SK-N-SH (cell line): ENCODE measurements at regions not wholly inside any gene's neighbourhood (a gene's known extent, or its start where the extent isn't known, plus 50 kb on each side); places are given as distances from the start of the nearest gene placed in this dataset.

Experiments
- CTCF ChIA-PET: fragments of 300-600, 350-600 bp; formaldehyde crosslinking; extraction: SDS; loops from one replicate; lab custom pipeline; 2021; lab: Yijun Ruan, JAX
- POLR2A ChIA-PET: fragments of 350-600 bp; sonication (Branson Sonifier 250); formaldehyde crosslinking; extraction: SDS; loops from one replicate; lab custom pipeline; 2020; ENCODE audit warnings: antibody characterized with exemption, inconsistent platforms; lab: Yijun Ruan, JAX
- DNase-seq: peaks from one replicate; pipeline ENCODE4 v3.0.0; 2012
- H2AFZ ChIP-seq: fragments of 200-600 bp; sonication (generic); 2 replicates; pipeline ENCODE4 v1.8.1; 2016; ENCODE audit warnings: antibody characterized with exemption, mild to moderate bottlenecking, low read depth
- H3F3A ChIP-seq: fragments of 200-600 bp; sonication (generic); replicated peaks from 2 replicates; pipeline ENCODE3; 2016; ENCODE audit warnings: antibody characterized with exemption, mild to moderate bottlenecking; ENCODE audit not compliant: insufficient read depth
- H3K27ac ChIP-seq, 2 experiments: fragments of 200-500 bp in 1 of 2; fragments of 200-600 bp in 1 of 2; sonication (Bioruptor generic) in 1 of 2; sonication (generic), shearing (Covaris generic) in 1 of 2; 2 replicates each; pipeline versions ENCODE4 v1.5.1 to v1.6.1; 2014 to 2016; ENCODE audit warnings: low read depth in 2 of 2, inconsistent platforms in 1 of 2, low read length in 1 of 2, mild to moderate bottlenecking in 1 of 2, mixed read lengths in 1 of 2
- H3K27me3 ChIP-seq: fragments of 200-600 bp; sonication (generic), shearing (Covaris generic); 2 replicates; pipeline ENCODE4 v1.6.1; 2016; ENCODE audit warnings: mixed run types; ENCODE audit not compliant: insufficient read depth
- H3K36me3 ChIP-seq, 2 experiments: fragments of 200-500 bp in 1 of 2; fragments of 200-600 bp in 1 of 2; sonication (Bioruptor generic) in 1 of 2; sonication (generic) in 1 of 2; replicated peaks in 1 of 2; 2 replicates each; pipeline versions ENCODE3 to v1.5.1; 2014 to 2016; ENCODE audit warnings: low read length in 1 of 2, mild to moderate bottlenecking in 1 of 2; ENCODE audit not compliant: insufficient read depth in 2 of 2, control insufficient read depth in 1 of 2
- H3K4me1 ChIP-seq, 2 experiments: fragments of 200-500 bp in 1 of 2; fragments of 200-600 bp in 1 of 2; sonication (Bioruptor generic) in 1 of 2; sonication (generic), shearing (Covaris generic) in 1 of 2; 2 replicates each; pipeline versions ENCODE4 v1.5.1 to v1.6.1; 2014 to 2016; ENCODE audit warnings: low read depth in 1 of 2, low read length in 1 of 2, mixed run types in 1 of 2; ENCODE audit not compliant: insufficient read depth in 2 of 2, control insufficient read depth in 1 of 2
- H3K4me2 ChIP-seq: fragments of 200-600 bp; sonication (generic), shearing (Covaris generic); 2 replicates; pipeline ENCODE4 v1.6.1; 2017; ENCODE audit warnings: mixed run types
- H3K4me3 ChIP-seq, 2 experiments: fragments of 200-500 bp in 1 of 2; fragments of 200-600 bp in 1 of 2; sonication (Bioruptor generic) in 1 of 2; sonication (generic), shearing (Covaris generic) in 1 of 2; 2 replicates each; pipeline versions ENCODE4 v1.5.1 to v1.8.1; 2014 to 2016; ENCODE audit warnings: low read depth in 2 of 2, inconsistent platforms in 1 of 2, low read length in 1 of 2, mild to moderate bottlenecking in 1 of 2, mixed read lengths in 1 of 2, moderate library complexity in 1 of 2
- H3K79me2 ChIP-seq: fragments of 200-600 bp; sonication (generic); 2 replicates; pipeline ENCODE4 v1.8.1; 2017; ENCODE audit warnings: mild to moderate bottlenecking; ENCODE audit not compliant: insufficient read depth
- H3K9ac ChIP-seq: fragments of 200-600 bp; sonication (generic); 2 replicates; pipeline ENCODE4 v1.6.1; 2017; ENCODE audit warnings: mixed run types
- H3K9me2 ChIP-seq: fragments of 200-600 bp; sonication (generic); 2 replicates; pipeline ENCODE4 v1.6.1; 2017; ENCODE audit warnings: mixed run types
- H3K9me3 ChIP-seq: fragments of 200-600 bp; sonication (generic); 2 replicates; pipeline ENCODE4 v1.6.1; 2017; ENCODE audit warnings: mixed run types, mild to moderate bottlenecking, moderate library complexity
- H4K20me1 ChIP-seq: fragments of 200-600 bp; sonication (generic); 2 replicates; pipeline ENCODE4 v1.6.1; 2017; ENCODE audit warnings: mild to moderate bottlenecking, mixed run types; ENCODE audit not compliant: insufficient read depth
- CHD2 ChIP-seq: fragments of 150-350 bp; IDR thresholded peaks from 2 replicates; pipeline ENCODE4 v1.6.1; 2018; ENCODE audit warnings: low read length; ENCODE audit not compliant: partially characterized antibody
- ELF1 ChIP-seq: IDR thresholded peaks from 2 replicates; pipeline ENCODE4 v1.4.0; 2012
- EZH2phosphoT487 ChIP-seq: fragments of 200-600 bp; sonication (generic); IDR thresholded peaks from 2 replicates; pipeline ENCODE4 v1.6.1; 2017; ENCODE audit warnings: low read depth, mixed run types, mild to moderate bottlenecking, antibody characterized with exemption, moderate library complexity, borderline replicate concordance
- FOXJ3 ChIP-seq: sonication (generic); formaldehyde crosslinking; IDR thresholded peaks from 2 replicates; pipeline ENCODE4 v1.5.1; 2020; ENCODE audit warnings: mild to moderate bottlenecking, missing genetic modification reagents
- FOXM1 ChIP-seq: IDR thresholded peaks from 2 replicates; pipeline ENCODE4 v1.4.0; 2012; ENCODE audit warnings: low read depth, mild to moderate bottlenecking
- GABPA ChIP-seq: IDR thresholded peaks from 2 replicates; pipeline ENCODE4 v1.4.0; 2012; ENCODE audit warnings: low read depth, mild to moderate bottlenecking
- MEF2A ChIP-seq: IDR thresholded peaks from 2 replicates; pipeline ENCODE4 v1.4.0; 2012; ENCODE audit warnings: low read depth, borderline replicate concordance
- MXI1 ChIP-seq: IDR thresholded peaks from 2 replicates; pipeline ENCODE4 v1.6.1; 2012; ENCODE audit warnings: mild to moderate bottlenecking, low read depth, low read length, improper control_type of control experiment
- NFIC ChIP-seq: IDR thresholded peaks from 2 replicates; pipeline ENCODE4 v1.4.0; 2012; ENCODE audit warnings: borderline replicate concordance
- RAD21 ChIP-seq: IDR thresholded peaks from 2 replicates; pipeline ENCODE4 v1.6.1; 2012; ENCODE audit warnings: mild to moderate bottlenecking, low read length
- SIN3A ChIP-seq: IDR thresholded peaks from 2 replicates; pipeline ENCODE4 v1.6.1; 2012; ENCODE audit warnings: low read depth, mild to moderate bottlenecking, low read length, moderate library complexity, borderline replicate concordance
- SMC3 ChIP-seq: IDR thresholded peaks from 2 replicates; pipeline ENCODE4 v1.6.1; 2012; ENCODE audit warnings: low read depth, low read length, improper control_type of control experiment
- TAF1 ChIP-seq: IDR thresholded peaks from 2 replicates; pipeline ENCODE4 v1.6.1; 2012; ENCODE audit warnings: low read depth, mild to moderate bottlenecking, low read length, moderate library complexity, borderline replicate concordance
- TEAD4 ChIP-seq: IDR thresholded peaks from 2 replicates; pipeline ENCODE4 v1.4.0; 2012; ENCODE audit warnings: mild to moderate bottlenecking, borderline replicate concordance; ENCODE audit not compliant: insufficient read depth
- WGBS: methylation state at CpG from one replicate; pipeline ENCODE4 v1.1.6; 2017; ENCODE audit warnings: low lambda C conversion rate; 5-methylcytosine and 5-hydroxymethylcytosine counted together
- TF ChIP-seq, protein P1 (sequence below): fragments of 150-350 bp; IDR thresholded peaks from 2 replicates; pipeline ENCODE4 v1.6.1; 2017; ENCODE audit warnings: antibody characterized with exemption, low read length, low read depth, borderline replicate concordance
- TF ChIP-seq, protein P2 (sequence below): IDR thresholded peaks from 2 replicates; pipeline ENCODE4 v1.4.0; 2012; ENCODE audit warnings: low read depth, borderline replicate concordance

DNA sequence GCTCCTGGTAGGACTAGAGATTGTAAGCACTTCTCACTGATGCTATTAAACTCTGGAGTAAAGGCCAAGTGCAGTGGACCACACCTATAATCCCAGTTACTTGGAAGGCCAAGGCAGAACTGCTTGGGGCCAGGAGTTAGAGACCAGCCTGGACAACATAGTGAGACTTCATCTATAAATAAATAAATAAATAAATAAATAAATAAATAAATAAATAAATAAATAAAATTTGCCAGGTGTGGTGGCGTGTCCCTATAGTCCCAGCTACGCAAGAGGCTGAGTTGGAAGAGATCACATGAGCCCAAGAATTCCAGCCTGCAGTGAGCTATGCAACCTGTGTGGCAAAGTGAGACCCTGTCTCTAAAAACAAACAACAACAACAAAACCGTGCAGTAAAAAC is 1475.7 kb downstream of the REEP3 start (continued):
- no peak for TF ChIP-seq MEF2A
- TF ChIP-seq FOXM1, result no peak

DNA sequence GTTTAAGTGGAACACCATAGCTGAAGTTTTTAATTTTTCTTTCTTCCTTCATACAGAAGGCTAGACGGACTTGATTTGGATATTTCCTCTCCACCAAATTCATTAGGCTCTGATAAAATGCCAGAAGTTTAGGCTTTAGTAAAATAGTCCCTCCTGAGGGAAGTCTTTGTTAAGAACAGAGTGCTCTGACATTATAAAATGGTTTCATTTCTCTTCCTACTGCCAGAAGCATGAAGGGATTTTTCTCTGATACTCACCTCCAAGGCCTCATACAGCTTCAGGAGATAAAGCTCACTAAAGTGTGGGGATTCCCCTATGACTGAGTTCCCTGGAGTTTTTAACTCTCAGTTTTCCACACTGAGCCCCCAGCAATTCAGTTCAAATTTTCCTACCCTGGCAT is 1489.6 kb downstream of the REEP3 start:
- Histone ChIP-seq H3K9me2 (no peaks in the 10 kb centered on the region), H3K36me3 (no peaks in the 10 kb centered on the region), H3K27me3 (no peaks in the 10 kb centered on the region), H2AFZ (no peak overlapping the region), H3K4me1 (no peaks in the 10 kb centered on the region), H3K4me2 (no peak overlapping the region), H3K27ac (no peak overlapping the region), H3K9me3 (no peaks in the 10 kb centered on the region), H3K9ac (no peak overlapping the region), H3F3A (no peaks in the 10 kb centered on the region), H4K20me1 (no peaks in the 10 kb centered on the region), H3K4me3 (no peak overlapping the region), H3K79me2 (no peaks in the 10 kb centered on the region)
- TF ChIP-seq ELF1 (no peak), SMC3 (no peak), TEAD4 (no peak), FOXJ3 (CRISPR knock-in tag) (no peak), MEF2A (no peak)
- no peak for DNase-seq
- POLR2A ChIA-PET, result no interaction called here
- CTCF ChIA-PET, result no interaction called here
- WGBS, result 25% methylated on average over 1 of the region's 1 CpG

DNA sequence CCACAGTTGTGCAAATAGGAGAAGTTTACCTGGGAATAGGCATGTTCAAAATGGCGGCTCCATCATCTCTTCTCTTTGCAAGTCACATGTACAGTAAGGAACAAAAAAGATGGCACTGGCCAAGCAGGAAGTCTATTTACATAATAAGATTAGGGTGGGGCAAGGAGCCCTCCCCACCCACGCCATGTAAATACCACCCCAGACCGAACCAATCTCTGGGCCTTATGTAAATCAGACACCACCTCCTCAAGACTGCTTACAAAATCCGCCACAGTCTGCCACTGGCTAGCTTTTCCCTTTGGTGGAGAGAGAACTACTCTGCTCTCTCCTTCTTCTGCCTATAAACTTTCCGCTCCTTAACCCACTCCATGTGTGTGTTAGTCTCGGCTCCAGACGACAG is 1496.3 kb downstream of the REEP3 start:
- Histone ChIP-seq H3K4me3 (no peak overlapping the region), H3K4me1 (no peaks in the 10 kb centered on the region), H3K27ac (no peak overlapping the region), H3F3A (no peaks in the 10 kb centered on the region), H3K9ac (no peak overlapping the region), H3K79me2 (no peaks in the 10 kb centered on the region), H2AFZ (no peak overlapping the region), H3K36me3 (no peaks in the 10 kb centered on the region), H4K20me1 (no peaks in the 10 kb centered on the region), H3K9me3 (no peaks in the 10 kb centered on the region), H3K4me2 (no peak overlapping the region), H3K9me2 (no peaks in the 10 kb centered on the region), H3K27me3 (no peaks in the 10 kb centered on the region)
- TF ChIP-seq CHD2 (no peak), TAF1 (no peak), TEAD4 (no peak), SIN3A (no peak), RAD21 (no peak), GABPA (no peak), EZH2phosphoT487 (no peak), MXI1 (no peak), NFIC (no peak), FOXJ3 (CRISPR knock-in tag) (no peak)
- TF ChIP-seq, protein P1, sequence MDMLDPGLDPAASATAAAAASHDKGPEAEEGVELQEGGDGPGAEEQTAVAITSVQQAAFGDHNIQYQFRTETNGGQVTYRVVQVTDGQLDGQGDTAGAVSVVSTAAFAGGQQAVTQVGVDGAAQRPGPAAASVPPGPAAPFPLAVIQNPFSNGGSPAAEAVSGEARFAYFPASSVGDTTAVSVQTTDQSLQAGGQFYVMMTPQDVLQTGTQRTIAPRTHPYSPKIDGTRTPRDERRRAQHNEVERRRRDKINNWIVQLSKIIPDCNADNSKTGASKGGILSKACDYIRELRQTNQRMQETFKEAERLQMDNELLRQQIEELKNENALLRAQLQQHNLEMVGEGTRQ, result no peak
- TF ChIP-seq, protein P2, sequence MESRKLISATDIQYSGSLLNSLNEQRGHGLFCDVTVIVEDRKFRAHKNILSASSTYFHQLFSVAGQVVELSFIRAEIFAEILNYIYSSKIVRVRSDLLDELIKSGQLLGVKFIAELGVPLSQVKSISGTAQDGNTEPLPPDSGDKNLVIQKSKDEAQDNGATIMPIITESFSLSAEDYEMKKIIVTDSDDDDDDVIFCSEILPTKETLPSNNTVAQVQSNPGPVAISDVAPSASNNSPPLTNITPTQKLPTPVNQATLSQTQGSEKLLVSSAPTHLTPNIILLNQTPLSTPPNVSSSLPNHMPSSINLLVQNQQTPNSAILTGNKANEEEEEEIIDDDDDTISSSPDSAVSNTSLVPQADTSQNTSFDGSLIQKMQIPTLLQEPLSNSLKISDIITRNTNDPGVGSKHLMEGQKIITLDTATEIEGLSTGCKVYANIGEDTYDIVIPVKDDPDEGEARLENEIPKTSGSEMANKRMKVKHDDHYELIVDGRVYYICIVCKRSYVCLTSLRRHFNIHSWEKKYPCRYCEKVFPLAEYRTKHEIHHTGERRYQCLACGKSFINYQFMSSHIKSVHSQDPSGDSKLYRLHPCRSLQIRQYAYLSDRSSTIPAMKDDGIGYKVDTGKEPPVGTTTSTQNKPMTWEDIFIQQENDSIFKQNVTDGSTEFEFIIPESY, result no peak
- ChIA-PET POLR2A (no interaction called here), CTCF (no interaction called here)
- 74% methylated on average over 7 of the region's 7 CpGs for WGBS
- no peak for DNase-seq
